ENCODE measurements at regions not wholly inside any gene's neighbourhood (a gene's known extent, or its start where the extent isn't known, plus 50 kb on each side); places are given as distances from the start of the nearest gene placed in this dataset.

DNA sequence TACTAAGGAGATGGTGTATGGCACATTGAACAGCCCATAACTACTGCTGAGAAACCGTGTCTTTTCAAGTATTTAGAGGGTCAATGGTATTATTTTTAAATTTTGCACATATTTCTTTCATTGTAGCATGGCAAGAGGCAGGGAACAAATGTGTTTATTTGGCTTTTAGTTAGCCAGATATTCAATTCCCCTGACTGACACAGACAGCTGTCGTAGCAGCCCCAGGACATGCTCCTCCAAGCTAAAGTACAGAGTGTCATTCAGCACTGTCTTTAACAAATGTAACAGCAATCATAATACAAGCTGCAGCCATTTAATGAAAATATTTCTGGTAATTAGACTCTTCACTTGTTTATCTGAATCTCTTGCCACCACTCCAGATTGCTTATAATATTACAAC is 687.1 kb downstream of the KLHL13 start:
- no peak for TF ChIP-seq EP300 (IDR thresholded peaks at IDR 0.05)
- TF ChIP-seq, protein P1, sequence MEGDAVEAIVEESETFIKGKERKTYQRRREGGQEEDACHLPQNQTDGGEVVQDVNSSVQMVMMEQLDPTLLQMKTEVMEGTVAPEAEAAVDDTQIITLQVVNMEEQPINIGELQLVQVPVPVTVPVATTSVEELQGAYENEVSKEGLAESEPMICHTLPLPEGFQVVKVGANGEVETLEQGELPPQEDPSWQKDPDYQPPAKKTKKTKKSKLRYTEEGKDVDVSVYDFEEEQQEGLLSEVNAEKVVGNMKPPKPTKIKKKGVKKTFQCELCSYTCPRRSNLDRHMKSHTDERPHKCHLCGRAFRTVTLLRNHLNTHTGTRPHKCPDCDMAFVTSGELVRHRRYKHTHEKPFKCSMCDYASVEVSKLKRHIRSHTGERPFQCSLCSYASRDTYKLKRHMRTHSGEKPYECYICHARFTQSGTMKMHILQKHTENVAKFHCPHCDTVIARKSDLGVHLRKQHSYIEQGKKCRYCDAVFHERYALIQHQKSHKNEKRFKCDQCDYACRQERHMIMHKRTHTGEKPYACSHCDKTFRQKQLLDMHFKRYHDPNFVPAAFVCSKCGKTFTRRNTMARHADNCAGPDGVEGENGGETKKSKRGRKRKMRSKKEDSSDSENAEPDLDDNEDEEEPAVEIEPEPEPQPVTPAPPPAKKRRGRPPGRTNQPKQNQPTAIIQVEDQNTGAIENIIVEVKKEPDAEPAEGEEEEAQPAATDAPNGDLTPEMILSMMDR (IDR thresholded peaks at IDR 0.05), result no peak

All from esophagus muscularis mucosa (tissue), 3 donors.